Midbrain (tissue), 1 donor: ENCODE measurements at regions not wholly inside any gene's neighbourhood (a gene's known extent, or its start where the extent isn't known, plus 50 kb on each side); places are given as distances from the start of the nearest gene placed in this dataset.
A peak's percentile ranks its signal among the peaks of the same experiment; 100 is the strongest.
"Not testable (repeated sequence)": the region's sequence is repeated elsewhere in the genome, so short reads cannot be mapped to it uniquely, and the experiment has no call there.

Experiments
- DNase-seq: peaks from one replicate; lab custom pipeline; 2025; lab: John Stamatoyannopoulos, UW

GRCh38 chr19:34033880-34034279, 138.4 kb upstream of the LSM14A start:
- DNase-seq, result no peak

GRCh38 chr19:34034318-34034846, 137.9 kb upstream of the LSM14A start:
- no peak for DNase-seq

- peak; percentile 78 for DNase-seq
Observed at GRCh38 chr19:34041925-34042521, 130.3 kb upstream of the LSM14A start.

- no peak for DNase-seq
Observed at GRCh38 chr19:34044021-34044420, 128.3 kb upstream of the LSM14A start.

GRCh38 chr19:34049944-34050343, 122.4 kb upstream of the LSM14A start:
- no peak for DNase-seq

GRCh38 chr19:34050430-34050829, 121.9 kb upstream of the LSM14A start:
- DNase-seq, result not testable (repeated sequence)

- no peak for DNase-seq
Observed at GRCh38 chr19:34051255-34051654, 121.0 kb upstream of the LSM14A start.

GRCh38 chr19:34057155-34057554, 115.1 kb upstream of the LSM14A start:
- no peak for DNase-seq

- DNase-seq, result no peak
Observed at GRCh38 chr19:34066007-34066643, 106.2 kb upstream of the LSM14A start.

GRCh38 chr19:34067861-34068271, 104.4 kb upstream of the LSM14A start:
- no peak for DNase-seq

GRCh38 chr19:34075661-34076091, 96.6 kb upstream of the LSM14A start:
- no peak for DNase-seq

GRCh38 chr19:34082289-34083077, 89.8 kb upstream of the LSM14A start:
- DNase-seq, result peak; percentile 23

- no peak for DNase-seq
Observed at GRCh38 chr19:34084396-34085145, 87.7 kb upstream of the LSM14A start.

- DNase-seq, result no peak
Observed at GRCh38 chr19:34085336-34085735, 87.0 kb upstream of the LSM14A start.

- DNase-seq, result no peak
Observed at GRCh38 chr19:34088292-34088691, 84.0 kb upstream of the LSM14A start.

GRCh38 chr19:34089566-34089965, 82.7 kb upstream of the LSM14A start:
- DNase-seq, result no peak

GRCh38 chr19:34094960-34095359, 77.3 kb upstream of the LSM14A start:
- DNase-seq, result no peak

- DNase-seq, result not testable (repeated sequence)
Observed at GRCh38 chr19:34095411-34095810, 76.9 kb upstream of the LSM14A start.

GRCh38 chr19:34096020-34096915, 76.0 kb upstream of the LSM14A start:
- DNase-seq, result peak; percentile 36

GRCh38 chr19:34104096-34104495, 68.2 kb upstream of the LSM14A start:
- DNase-seq, result no peak

GRCh38 chr19:34104557-34104956, 67.7 kb upstream of the LSM14A start:
- no peak for DNase-seq
